Dermis blood vessel endothelial cell (primary cell): ENCODE measurements at regions not wholly inside any gene's neighbourhood (a gene's known extent, or its start where the extent isn't known, plus 50 kb on each side); places are given as distances from the start of the nearest gene placed in this dataset.
"Not testable (repeated sequence)": the region's sequence is repeated elsewhere in the genome, so short reads cannot be mapped to it uniquely, and the experiment has no call there.

Source experiments
- DNase-seq: peaks from one replicate; pipeline ENCODE4 v3.0.0; 2010

- no peak for DNase-seq
These were observed 336.3 kb downstream of the PPP1R3A start for GRCh38 chr7:113582471-113582870.

- not testable (repeated sequence) for DNase-seq
These were observed 355.6 kb downstream of the PPP1R3A start for GRCh38 chr7:113563257-113563656.

GRCh38 chr7:113562801-113563200, 356.0 kb downstream of the PPP1R3A start:
- DNase-seq = no peak

DNA sequence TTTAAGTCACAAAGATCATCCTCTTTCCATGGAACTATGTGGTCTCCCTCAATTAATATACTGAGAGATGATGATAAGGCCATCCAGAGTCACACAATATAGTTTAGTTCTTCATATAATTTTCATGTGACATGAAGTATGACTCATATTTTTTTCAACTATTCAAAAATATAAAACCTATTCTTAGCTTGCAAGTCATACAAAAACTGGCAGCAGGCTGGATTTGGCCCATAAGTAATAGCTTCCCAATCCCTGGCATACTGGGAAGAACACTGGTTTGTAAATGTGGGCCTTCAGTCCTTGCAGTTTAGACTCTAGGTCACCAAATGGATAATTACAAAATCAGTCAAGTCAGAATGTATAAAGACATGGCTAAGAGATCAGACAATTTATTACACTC, 356.6 kb downstream of the PPP1R3A start:
- DNase-seq = no peak

- no peak for DNase-seq
These were observed 357.4 kb downstream of the PPP1R3A start for GRCh38 chr7:113561446-113561845.

DNA sequence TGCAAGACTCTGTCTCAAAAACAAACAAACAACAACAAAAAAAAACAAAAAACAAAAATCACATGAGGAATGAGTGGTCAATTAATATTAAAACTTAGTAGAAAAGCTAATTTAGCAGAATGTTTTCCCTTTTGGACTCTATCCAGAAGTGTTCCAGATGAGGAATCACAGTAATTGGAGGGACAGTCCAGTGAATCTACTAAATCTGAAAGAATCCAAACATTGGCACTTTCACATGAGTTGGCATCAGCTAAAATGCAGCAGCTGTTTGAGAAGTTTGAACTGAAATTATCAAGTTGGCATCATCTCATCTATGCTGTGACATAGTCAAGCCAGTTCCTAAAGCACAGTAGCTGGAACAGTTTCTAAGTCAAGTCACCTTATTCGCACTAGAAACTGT, 367.8 kb downstream of the PPP1R3A start:
- no peak for DNase-seq

- no peak for DNase-seq
These were observed 370.2 kb downstream of the PPP1R3A start for GRCh38 chr7:113548561-113548960.

DNA sequence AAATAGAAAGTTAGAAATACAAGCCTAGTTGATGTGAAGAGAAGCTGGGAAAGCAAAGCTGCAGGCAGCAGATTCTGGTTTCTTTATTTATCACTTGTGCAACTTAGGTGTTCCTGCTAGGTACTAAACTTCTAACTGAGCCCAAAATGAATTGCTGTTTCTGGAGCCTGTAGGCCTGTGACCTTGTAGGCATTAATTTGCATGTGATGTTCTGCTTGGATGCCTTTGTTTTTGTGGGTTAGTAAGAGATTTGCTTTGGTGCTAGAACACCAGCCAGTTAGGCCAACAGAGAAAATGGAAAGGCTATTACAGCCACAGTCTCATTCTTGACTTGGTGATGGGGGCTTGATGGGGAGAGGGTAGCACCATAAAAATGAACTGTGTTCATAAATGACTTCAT, 370.7 kb downstream of the PPP1R3A start:
- DNase-seq = no peak

- DNase-seq = no peak
These were observed 397.3 kb downstream of the PPP1R3A start for GRCh38 chr7:113521468-113521867.

GRCh38 chr7:113519472-113519871, 399.3 kb downstream of the PPP1R3A start:
- no peak for DNase-seq

DNA sequence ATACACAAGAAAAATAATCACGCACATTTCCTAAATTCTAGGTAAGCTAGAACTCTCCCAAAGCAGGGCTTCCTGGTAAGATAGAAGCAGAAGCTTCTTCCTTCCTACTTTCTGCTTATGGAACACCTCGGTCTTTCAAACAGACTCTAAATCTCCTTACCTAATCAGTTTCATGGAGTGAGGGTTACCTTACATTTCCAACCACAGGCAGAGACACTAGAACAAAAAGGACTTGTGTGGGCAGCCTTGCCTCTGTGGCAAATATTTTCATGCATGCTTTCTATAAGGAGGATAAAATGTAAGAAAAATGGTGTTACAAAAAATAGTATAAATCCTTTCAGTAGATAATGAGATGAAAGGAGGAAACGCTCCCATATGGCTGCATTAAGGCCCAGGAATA, 386.3 kb upstream of the SMIM30 start:
- no peak for DNase-seq

DNA sequence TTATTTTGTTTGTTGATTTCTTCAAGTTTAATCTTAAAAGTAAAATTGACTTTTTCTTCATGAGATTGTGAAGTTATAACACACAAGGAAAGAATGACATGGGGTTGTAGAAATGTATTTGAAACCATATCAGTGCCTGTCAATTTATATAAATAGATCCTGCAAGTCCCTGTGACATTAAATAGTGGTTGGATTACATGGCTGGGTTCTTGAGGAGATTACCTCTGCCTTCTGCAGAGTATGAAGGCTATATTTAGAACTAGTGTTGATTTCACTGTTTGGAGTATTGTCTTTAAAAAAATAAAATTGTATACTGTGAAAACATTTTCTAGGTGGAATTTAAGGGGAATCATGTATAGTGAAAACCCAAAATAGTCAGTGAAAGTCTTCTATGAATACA, 385.8 kb upstream of the SMIM30 start:
- no peak for DNase-seq

- not testable (repeated sequence) for DNase-seq
These were observed 378.2 kb upstream of the SMIM30 start for GRCh38 chr7:113496586-113496985.

DNA sequence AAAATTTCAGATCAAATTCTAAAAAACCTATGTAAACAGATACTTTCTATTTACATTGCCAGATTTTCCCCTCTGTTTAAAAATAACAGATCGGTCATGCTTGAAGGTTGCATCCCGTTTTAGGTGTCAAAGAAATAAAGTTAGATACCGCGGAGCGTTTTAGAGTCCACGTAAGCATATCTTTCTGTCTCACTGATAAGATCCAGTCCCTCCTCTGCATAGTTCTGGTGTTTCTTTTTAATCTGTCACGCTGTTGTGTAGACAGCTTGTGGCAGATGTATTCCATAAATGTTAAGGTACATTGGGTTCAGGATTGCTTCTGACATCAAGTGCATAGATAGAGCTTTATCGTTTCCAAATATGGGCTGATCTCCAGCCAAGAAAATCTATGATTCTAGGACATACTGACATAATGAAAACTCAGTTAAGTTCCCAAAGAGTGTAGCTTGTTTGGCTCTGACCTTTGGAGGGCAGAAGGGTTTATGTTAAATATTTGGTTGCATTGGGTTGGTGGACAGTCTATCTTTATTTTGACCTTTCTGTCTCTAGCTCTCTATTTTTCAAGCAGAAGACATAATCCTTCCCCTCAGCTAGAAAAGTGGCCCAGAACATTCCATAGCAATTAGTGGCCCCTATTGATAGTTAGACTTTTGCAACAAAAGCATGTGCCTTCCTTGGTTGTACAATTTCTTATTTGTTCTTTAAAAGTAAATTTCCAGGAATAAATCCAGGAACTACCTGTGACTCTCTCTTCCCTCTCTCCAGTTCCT, 376.6 kb upstream of the SMIM30 start:
- DNase-seq = not testable (repeated sequence)

GRCh38 chr7:113491305-113491704, 373.0 kb upstream of the SMIM30 start:
- DNase-seq = no peak

GRCh38 chr7:113487925-113488731, 369.8 kb upstream of the SMIM30 start:
- DNase-seq = no peak

DNA sequence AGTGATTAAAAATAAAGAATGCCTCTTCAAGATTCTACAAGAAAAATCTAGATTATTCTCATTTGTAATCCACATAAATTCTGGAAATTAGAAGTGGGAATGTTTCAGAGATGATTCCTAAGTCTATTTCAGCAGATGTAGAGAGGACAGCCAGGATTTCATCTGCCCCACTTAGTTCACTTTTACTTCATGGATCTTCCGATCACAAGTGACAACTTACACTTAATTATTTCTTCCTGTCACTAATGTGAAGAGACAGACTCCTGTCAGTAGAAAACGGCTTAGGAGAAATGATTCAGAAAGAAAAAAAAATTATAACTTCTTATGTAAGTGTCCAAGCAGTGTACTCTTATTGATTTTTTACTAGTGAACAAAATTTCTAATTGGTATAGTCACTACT, 368.2 kb upstream of the SMIM30 start:
- DNase-seq = no peak

- DNase-seq = no peak
These were observed 365.3 kb upstream of the SMIM30 start for GRCh38 chr7:113483657-113484056.

DNA sequence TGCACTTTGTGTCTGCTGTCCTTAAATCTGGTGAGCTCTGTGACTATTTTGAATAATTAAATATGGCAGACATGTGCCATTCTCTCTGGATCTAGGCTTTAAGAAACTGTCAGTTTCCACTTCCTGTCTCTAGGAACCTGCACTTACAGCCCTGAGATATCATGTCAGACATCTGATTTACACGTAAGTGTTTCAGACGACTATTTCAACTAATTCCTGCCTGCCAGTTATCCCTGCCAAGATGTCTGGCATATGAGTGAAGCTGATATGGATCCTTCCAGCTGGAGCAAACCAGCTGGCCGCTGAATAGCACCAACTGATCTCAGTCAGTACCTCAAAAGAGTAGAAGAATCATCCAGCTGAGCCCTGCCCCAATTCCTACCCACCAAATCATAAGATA, 362.2 kb upstream of the SMIM30 start:
- no peak for DNase-seq

DNA sequence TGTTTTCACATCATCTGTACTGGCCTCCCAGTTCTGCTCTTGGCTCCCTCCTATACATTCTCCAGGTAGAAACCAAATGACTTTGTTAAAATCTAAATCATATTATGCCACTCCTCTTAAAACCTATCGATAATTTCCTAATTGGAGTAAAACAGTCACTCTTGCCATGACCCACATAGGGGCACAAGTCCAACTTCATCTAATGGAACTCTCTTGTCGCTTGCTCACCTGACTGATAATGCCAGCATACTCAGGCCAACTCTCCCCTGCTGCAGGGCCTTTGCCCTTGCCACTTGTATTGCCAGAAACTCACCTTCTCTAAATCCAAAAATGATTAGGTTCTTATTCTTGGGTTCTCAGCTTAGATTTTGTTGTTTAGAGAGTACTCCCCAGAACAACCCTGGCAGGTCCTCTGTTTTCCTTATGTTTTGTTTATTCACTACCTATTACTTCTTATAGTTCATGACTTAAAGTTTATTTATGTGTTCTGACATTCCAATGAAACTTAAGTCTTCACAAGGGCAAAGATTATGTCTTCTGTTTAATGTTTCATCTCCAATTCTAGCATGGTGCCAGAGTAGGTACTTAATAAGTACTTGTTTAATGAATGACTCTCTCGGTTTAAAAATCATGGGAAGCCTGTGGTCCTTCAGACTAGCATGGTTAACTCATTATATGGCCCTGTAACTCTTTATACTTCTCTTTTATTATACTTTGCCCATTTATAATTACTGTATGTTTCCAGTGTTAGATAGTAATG, 345.9 kb upstream of the SMIM30 start:
- no peak for DNase-seq

- DNase-seq = no peak
These were observed 341.7 kb upstream of the SMIM30 start for GRCh38 chr7:113460067-113460466.

GRCh38 chr7:113456533-113456932, 338.2 kb upstream of the SMIM30 start:
- DNase-seq = no peak

GRCh38 chr7:113454597-113455169, 336.3 kb upstream of the SMIM30 start:
- no peak for DNase-seq
